Left ventricle myocardium inferior (tissue), 1 donor: ENCODE measurements at regions not wholly inside any gene's neighbourhood (a gene's known extent, or its start where the extent isn't known, plus 50 kb on each side); places are given as distances from the start of the nearest gene placed in this dataset.

ENCODE experiments used
- DNase-seq: peaks from one replicate; pipeline ENCODE4 v3.0.0-alpha.2; 2020
- H3K27ac ChIP-seq: fragments of 200-600 bp; replicated peaks from 2 replicates; pipeline ENCODE4 v1.8.0; 2021
- H3K27me3 ChIP-seq: fragments of 200-600 bp; 2 replicates; pipeline ENCODE4 v1.8.0; 2021; ENCODE audit warnings: low read depth
- H3K36me3 ChIP-seq: fragments of 200-600 bp; 2 replicates; pipeline ENCODE4 v1.8.0; 2021
- H3K4me1 ChIP-seq: fragments of 200-600 bp; 2 replicates; pipeline ENCODE4 v1.8.0; 2021
- H3K4me3 ChIP-seq: fragments of 200-600 bp; 2 replicates; pipeline ENCODE4 v1.8.0; 2021; ENCODE audit warnings: mild to moderate bottlenecking, moderate library complexity
- H3K9me3 ChIP-seq: fragments of 200-600 bp; replicated peaks from 2 replicates; pipeline ENCODE4 v1.8.0; 2021
- CTCF ChIP-seq: fragments of 200-600 bp; IDR thresholded peaks from 2 replicates; pipeline ENCODE4 v1.8.0; 2021; ENCODE audit warnings: antibody characterized with exemption, mild to moderate bottlenecking, borderline replicate concordance
- intact Hi-C: fragments of 100-400 bp; cut with micrococcal nuclease; formaldehyde crosslinking; loops from one replicate; pipeline ENCODE4 v1.11.0; 2022
- donor health status: DM: no; HTN: yes; CAD: no; lungs with severe emphysema.

- H3K4me3 ChIP-seq, result no peak overlapping the region
- no peaks in the 10 kb centered on the region for H3K36me3 ChIP-seq
- no peak overlapping the region for H3K27ac ChIP-seq
- TF ChIP-seq CTCF, result no peak
- intact Hi-C loops, result no loop called here
- DNase-seq, result no peak
- H3K4me1 ChIP-seq, result no peaks in the 10 kb centered on the region
- H3K9me3 ChIP-seq, result peaks cover 2% of the 10 kb centered on the region
- H3K27me3 ChIP-seq, result no peaks in the 10 kb centered on the region
Measured at GRCh38 chr6:90701146-90701781, 114.4 kb upstream of the MAP3K7 start.

GRCh38 chr6:90695316-90695715, 108.4 kb upstream of the MAP3K7 start:
- no peak overlapping the region for H3K27ac ChIP-seq
- H3K9me3 ChIP-seq, result peaks cover 17% of the 10 kb centered on the region
- TF ChIP-seq CTCF, result no peak
- H3K4me1 ChIP-seq, result no peaks in the 10 kb centered on the region
- peaks cover 5% of the 10 kb centered on the region for H3K27me3 ChIP-seq
- no peaks in the 10 kb centered on the region for H3K36me3 ChIP-seq
- intact Hi-C loops, result no loop called here
- no peak overlapping the region for H3K4me3 ChIP-seq
- no peak for DNase-seq

- Histone ChIP-seq H3K4me1 (no peaks in the 10 kb centered on the region), H3K27me3 (peaks cover 5% of the 10 kb centered on the region), H3K36me3 (no peaks in the 10 kb centered on the region), H3K9me3 (peaks cover 17% of the 10 kb centered on the region), H3K4me3 (no peak overlapping the region), H3K27ac (no peak overlapping the region)
- TF ChIP-seq CTCF, result no peak
- no peak for DNase-seq
- intact Hi-C loops, result no loop called here
Measured at GRCh38 chr6:90694802-90695201, 107.9 kb upstream of the MAP3K7 start.

- intact Hi-C loops, result no loop called here
- TF ChIP-seq CTCF, result no peak
- Histone ChIP-seq H3K4me3 (no peak overlapping the region), H3K27ac (no peak overlapping the region), H3K4me1 (no peaks in the 10 kb centered on the region), H3K27me3 (peaks cover 5% of the 10 kb centered on the region), H3K36me3 (no peaks in the 10 kb centered on the region), H3K9me3 (peaks cover 17% of the 10 kb centered on the region)
- DNase-seq, result no peak
Measured at GRCh38 chr6:90691823-90692222, 105.0 kb upstream of the MAP3K7 start.

- TF ChIP-seq CTCF, result no peak
- intact Hi-C loops, result no loop called here
- no peak for DNase-seq
- no peak overlapping the region for H3K27ac ChIP-seq
- peaks cover 5% of the 10 kb centered on the region for H3K27me3 ChIP-seq
- no peak overlapping the region for H3K4me3 ChIP-seq
- no peaks in the 10 kb centered on the region for H3K4me1 ChIP-seq
- H3K9me3 ChIP-seq, result no peaks in the 10 kb centered on the region
- no peaks in the 10 kb centered on the region for H3K36me3 ChIP-seq
Measured at GRCh38 chr6:90689172-90689571, 102.3 kb upstream of the MAP3K7 start.
